HepG2 (cell line): ENCODE measurements at regions not wholly inside any gene's neighbourhood (a gene's known extent, or its start where the extent isn't known, plus 50 kb on each side); places are given as distances from the start of the nearest gene placed in this dataset.

ENCODE experiments used
- ATAC-seq: fragments of 200-7000 bp; cut with Tn5 transposase; 3 replicates; pipeline ENCODE4 v1.9.1; 2020; ENCODE audit warnings: mild to moderate bottlenecking, moderate library complexity
- BruUV-seq: library from RNA; stranded (reverse); fragments of 400-500 nt; replicated peaks from 2 replicates; lab custom pipeline; 2021; lab: Mats Ljungman, UMichigan
- CTCF ChIA-PET: fragments of 300-600 bp; formaldehyde crosslinking; extraction: SDS; loops from one replicate; lab custom pipeline; 2021; ENCODE audit warnings: low total read pairs, inconsistent platforms, low intra/inter-chr PET ratio; lab: Yijun Ruan, JAX
- POLR2A ChIA-PET: fragments of 350-600 bp; sonication (Branson Sonifier 250); formaldehyde crosslinking; loops from one replicate; lab custom pipeline; 2020; ENCODE audit warnings: antibody characterized with exemption, inconsistent platforms; lab: Yijun Ruan, JAX
- DNase-seq: peaks from one replicate; pipeline ENCODE4 v3.0.0-alpha.2; 2015; ENCODE audit warnings: low spot score
- FAIRE-seq: peaks from 3 replicates; lab custom pipeline; 2011; peaks lifted over from hg19 to GRCh38; lab: Jason Lieb, UNC
- H2AFZ ChIP-seq: one replicate; pipeline ENCODE4 v1.6.1; 2011; ENCODE audit warnings: low read length, inconsistent platforms
- H3K27ac ChIP-seq: fragments of 300-600 bp; 3 replicates; pipeline ENCODE4 v1.8.0; 2011; ENCODE audit warnings: mixed run types, mild to moderate bottlenecking, mixed read lengths, low read length, inconsistent platforms; ENCODE audit not compliant: insufficient read depth; ENCODE audit errors: extremely low read length
- H3K27me3 ChIP-seq, 2 experiments: fragments of 200-600 bp in 1 of 2; 2 replicates in 1 of 2; 3 replicates in 1 of 2; pipeline versions ENCODE4 v1.6.0 to v1.8.0; 2011; ENCODE audit warnings: low read length in 2 of 2, mild to moderate bottlenecking in 2 of 2, moderate library complexity in 2 of 2, inconsistent platforms in 1 of 2; ENCODE audit not compliant: insufficient read depth in 2 of 2, control insufficient read depth in 1 of 2
- H3K36me3 ChIP-seq, 2 experiments: fragments of 200-600 bp in 1 of 2; replicated peaks in 1 of 2; 2 replicates in 1 of 2; 3 replicates in 1 of 2; pipeline versions ENCODE4 v1.5.1 to v1.8.0; 2011; ENCODE audit warnings: low read length in 2 of 2, inconsistent platforms in 1 of 2; ENCODE audit not compliant: insufficient read depth in 2 of 2, control insufficient read depth in 1 of 2
- H3K4me1 ChIP-seq: 2 replicates; pipeline ENCODE4 v1.5.1; 2012; ENCODE audit warnings: low read length, inconsistent platforms; ENCODE audit not compliant: insufficient read depth
- H3K4me2 ChIP-seq: 2 replicates; pipeline ENCODE4 v1.6.0; 2011; ENCODE audit warnings: low read depth, low read length, inconsistent platforms
- H3K4me3 ChIP-seq, 3 experiments: fragments of 200-600 bp in 1 of 3; sonication (generic), shearing (Covaris generic) in 1 of 3; replicated peaks in 1 of 3; 2 replicates each; pipeline ENCODE4 v1.5.1; 2011 to 2016; ENCODE audit warnings: low read length in 3 of 3, inconsistent platforms in 2 of 3, low read depth in 2 of 3, mild to moderate bottlenecking in 2 of 3, control low read depth in 1 of 3, mixed read lengths in 1 of 3; ENCODE audit not compliant: insufficient read depth in 1 of 3
- H3K79me2 ChIP-seq: one replicate; pipeline ENCODE4 v1.6.1; 2011; ENCODE audit warnings: low read length, inconsistent platforms; ENCODE audit not compliant: insufficient read depth
- H3K9ac ChIP-seq: 2 replicates; pipeline ENCODE4 v1.6.0; 2011; ENCODE audit warnings: mild to moderate bottlenecking, low read depth, low read length, inconsistent platforms; ENCODE audit not compliant: insufficient read depth
- H3K9me3 ChIP-seq: 2 replicates; pipeline ENCODE4 v1.5.1; 2012; ENCODE audit warnings: mild to moderate bottlenecking, low read length
- H4K20me1 ChIP-seq: 2 replicates; pipeline ENCODE4 v1.6.0; 2011; ENCODE audit warnings: inconsistent platforms, mild to moderate bottlenecking, low read length, moderate library complexity; ENCODE audit not compliant: insufficient read depth
- BORCS8-MEF2B ChIP-seq: sonication (generic); formaldehyde crosslinking; IDR thresholded peaks from 2 replicates; pipeline ENCODE4 v1.8.0; 2022; ENCODE audit warnings: mild to moderate bottlenecking, missing genetic modification reagents
- PBX3 ChIP-seq: sonication (generic); formaldehyde crosslinking; IDR thresholded peaks from 2 replicates; pipeline ENCODE4 v1.8.1; 2023; ENCODE audit warnings: missing genetic modification reagents, inconsistent platforms, borderline replicate concordance
- STAG1 ChIP-seq: sonication (generic); formaldehyde crosslinking; IDR thresholded peaks from 2 replicates; pipeline ENCODE4 v1.4.0; 2020; ENCODE audit warnings: missing genetic modification reagents
- ZNF501 ChIP-seq: sonication (generic); formaldehyde crosslinking; IDR thresholded peaks from 2 replicates; pipeline ENCODE4 v1.5.1; 2020; ENCODE audit warnings: mild to moderate bottlenecking, moderate library complexity, missing genetic modification reagents
- ZNF572 ChIP-seq: sonication (generic); formaldehyde crosslinking; IDR thresholded peaks from 2 replicates; pipeline ENCODE4 v1.5.1; 2020; ENCODE audit warnings: mild to moderate bottlenecking, missing genetic modification reagents
- ZNF639 ChIP-seq: conservative IDR thresholded peaks from 2 replicates; pipeline ENCODE4 v1.6.1; 2018; ENCODE audit warnings: missing genetic modification reagents
- ZNF670 ChIP-seq: sonication (generic); formaldehyde crosslinking; IDR thresholded peaks from 2 replicates; pipeline ENCODE4 v1.8.0; 2022; ENCODE audit warnings: mild to moderate bottlenecking, missing genetic modification reagents, borderline replicate concordance
- ZNF878 ChIP-seq: sonication (generic); formaldehyde crosslinking; IDR thresholded peaks from 2 replicates; pipeline ENCODE4 v1.8.1; 2023; ENCODE audit warnings: mild to moderate bottlenecking, missing genetic modification reagents, moderate library complexity
- WGBS: methylation state at CpG from one replicate; pipeline ENCODE4 v1.1.6; 2017; ENCODE audit warnings: low lambda C conversion rate; 5-methylcytosine and 5-hydroxymethylcytosine counted together
- in situ Hi-C: cut with HindIII; loops from 2 replicates; pipeline ENCODE4 v1.10.0; 2017; ENCODE audit warnings: low pct_unique_long_range_greater_than_20kb; ENCODE audit not compliant: extremely low pct_ligation_motif_present
- intact Hi-C: fragments of 100-400 bp; cut with micrococcal nuclease; formaldehyde crosslinking; loops from one replicate; pipeline ENCODE4 v1.10.0; 2022; ENCODE audit not compliant: unreplicated experiment

DNA sequence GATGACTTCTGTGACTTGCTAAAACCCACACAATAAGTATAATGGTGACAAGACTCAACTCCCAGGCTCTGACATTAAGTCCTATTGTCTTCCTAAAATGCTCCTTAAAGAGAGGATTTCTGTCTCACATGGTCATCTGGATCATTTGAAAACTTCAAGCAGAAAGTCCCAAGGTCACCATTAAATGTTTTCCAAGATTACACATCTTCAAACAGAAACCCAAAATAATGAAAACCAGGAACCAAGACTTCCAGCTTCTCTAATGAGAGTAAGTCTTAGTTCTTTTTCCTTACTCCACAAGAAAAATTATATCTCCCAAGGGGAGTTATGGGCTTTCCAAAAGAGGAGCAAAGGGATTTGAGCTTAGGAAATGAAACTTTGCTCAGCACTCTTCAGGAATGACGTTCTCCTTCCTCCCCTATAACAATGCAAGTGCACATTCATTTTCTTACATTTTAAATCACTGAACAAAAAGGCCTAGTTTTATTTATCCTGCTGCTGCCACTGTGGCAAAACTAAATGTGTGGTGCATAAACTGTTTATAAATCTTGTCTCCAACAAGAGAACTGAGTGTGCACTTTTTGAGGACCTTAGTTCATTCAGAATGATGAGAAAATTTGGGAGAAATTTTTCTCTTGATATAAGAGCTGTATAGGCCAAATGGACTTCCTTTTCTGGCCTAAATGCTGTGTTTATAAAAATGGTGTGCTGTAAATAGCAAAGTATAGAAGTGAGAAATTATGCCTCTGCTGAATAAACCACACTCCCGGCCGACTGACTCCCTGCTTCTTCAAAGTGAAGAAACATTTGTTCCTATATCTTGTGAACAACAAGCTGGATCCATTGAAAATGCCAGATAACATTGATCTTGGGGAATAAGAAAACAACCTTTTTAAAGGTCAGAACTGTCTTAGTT lies 148.4 kb upstream of the PLEKHG7 start:
- Histone ChIP-seq H3K4me2 (no peak overlapping the region), H4K20me1 (no peaks in the 10 kb centered on the region), H3K36me3 (no peaks in the 10 kb centered on the region), H2AFZ (no peak overlapping the region), H3K9me3 (no peaks in the 10 kb centered on the region), H3K9ac (no peak overlapping the region), H3K79me2 (no peaks in the 10 kb centered on the region), H3K4me3 (no peak overlapping the region), H3K27me3 (no peaks in the 10 kb centered on the region; a peak in 1 of 5 replicates), H3K4me1 (peaks cover 15% of the 10 kb centered on the region), H3K27ac (no peak overlapping the region)
- TF ChIP-seq BORCS8-MEF2B (CRISPR knock-in tag) (no peak), STAG1 (no peak), PBX3 (CRISPR knock-in tag) (no peak), ZNF572 (CRISPR knock-in tag) (no peak), ZNF639 (CRISPR knock-in tag) (no peak), ZNF670 (CRISPR knock-in tag) (no peak), ZNF878 (CRISPR knock-in tag) (no peak), ZNF501 (no peak)
- ChIA-PET POLR2A (no interaction called here), CTCF (no interaction called here)
- DNase-seq (no peak), ATAC-seq (no peak), FAIRE-seq (no peak)
- in situ Hi-C loops, result no loop called here
- WGBS, result 2% methylated on average over 3 of the region's 3 CpGs
- BruUV-seq, result no TSS peak
- intact Hi-C loops, result no loop called here
